MM.1S (cell line): ENCODE measurements at regions not wholly inside any gene's neighbourhood (a gene's known extent, or its start where the extent isn't known, plus 50 kb on each side); places are given as distances from the start of the nearest gene placed in this dataset.

ENCODE experiments used
- DNase-seq: peaks from one replicate; pipeline ENCODE4 v3.0.0-alpha.2; 2015
- H2AFZ ChIP-seq: fragments of 300-600 bp; sonication (generic); 2 replicates; pipeline ENCODE4 v1.6.0; 2016; ENCODE audit warnings: antibody characterized with exemption, low read length
- H3F3A ChIP-seq: fragments of 300-600 bp; sonication (generic); 2 replicates; pipeline ENCODE4 v1.6.1; 2016; ENCODE audit warnings: mild to moderate bottlenecking, antibody characterized with exemption, low read length, moderate library complexity, mixed read lengths; ENCODE audit not compliant: insufficient read depth
- H3K27ac ChIP-seq: fragments of 300-600 bp; sonication (generic); 2 replicates; pipeline ENCODE4 v1.5.1; 2016; ENCODE audit warnings: mild to moderate bottlenecking, low read length
- H3K27me3 ChIP-seq: fragments of 300-600 bp; sonication (generic); replicated peaks from 2 replicates; pipeline ENCODE4 v1.6.0; 2016; ENCODE audit warnings: low read length; ENCODE audit not compliant: insufficient read depth
- H3K36me3 ChIP-seq: fragments of 300-600 bp; sonication (generic); replicated peaks from 2 replicates; pipeline ENCODE4 v1.6.1; 2016; ENCODE audit warnings: mild to moderate bottlenecking, low read length, mixed read lengths; ENCODE audit not compliant: insufficient read depth
- H3K4me1 ChIP-seq: fragments of 300-600 bp; sonication (generic); 2 replicates; pipeline ENCODE4 v1.6.1; 2016; ENCODE audit warnings: low read length, mixed read lengths
- H3K4me2 ChIP-seq: fragments of 300-600 bp; sonication (generic); 2 replicates; pipeline ENCODE4 v1.6.0; 2016; ENCODE audit warnings: low read depth, low read length
- H3K4me3 ChIP-seq: fragments of 300-600 bp; sonication (generic); 2 replicates; pipeline ENCODE4 v1.5.1; 2016; ENCODE audit warnings: low read length, mixed read lengths
- H3K79me2 ChIP-seq: fragments of 300-600 bp; sonication (generic); 2 replicates; pipeline ENCODE4 v1.6.1; 2016; ENCODE audit warnings: mixed run types, low read length, mixed read lengths
- H3K9ac ChIP-seq: fragments of 300-600 bp; sonication (generic); 2 replicates; pipeline ENCODE4 v1.6.1; 2016; ENCODE audit warnings: low read length, mixed read lengths
- H3K9me2 ChIP-seq: fragments of 300-600 bp; sonication (generic); replicated peaks from 2 replicates; pipeline ENCODE4 v1.6.1; 2016; ENCODE audit warnings: mild to moderate bottlenecking, low read length, mixed read lengths; ENCODE audit not compliant: insufficient read depth
- H3K9me3 ChIP-seq: fragments of 300-600 bp; sonication (generic); replicated peaks from 2 replicates; pipeline ENCODE4 v1.6.1; 2016; ENCODE audit warnings: mild to moderate bottlenecking, low read length, mixed read lengths; ENCODE audit not compliant: insufficient read depth
- H4K20me1 ChIP-seq: fragments of 300-600 bp; sonication (generic); 2 replicates; pipeline ENCODE4 v1.6.1; 2016; ENCODE audit warnings: mild to moderate bottlenecking, low read length, moderate library complexity, mixed read lengths; ENCODE audit not compliant: insufficient read depth
- EZH2 ChIP-seq: fragments of 300-600 bp; sonication (generic); optimal IDR thresholded peaks from 2 replicates; pipeline ENCODE3; 2017; ENCODE audit warnings: low read depth, mild to moderate bottlenecking, antibody characterized with exemption, low read length, mixed read lengths
- EZH2phosphoT487 ChIP-seq: fragments of 300-600 bp; sonication (generic); IDR thresholded peaks from 2 replicates; pipeline ENCODE4 v1.6.1; 2018; ENCODE audit warnings: antibody characterized with exemption, low read length
- TF ChIP-seq, protein P1 (sequence below): fragments of 300-600 bp; sonication (generic); IDR thresholded peaks from 2 replicates; pipeline ENCODE4 v1.5.1; 2016; ENCODE audit warnings: antibody characterized with exemption, low read length, mixed read lengths

DNA sequence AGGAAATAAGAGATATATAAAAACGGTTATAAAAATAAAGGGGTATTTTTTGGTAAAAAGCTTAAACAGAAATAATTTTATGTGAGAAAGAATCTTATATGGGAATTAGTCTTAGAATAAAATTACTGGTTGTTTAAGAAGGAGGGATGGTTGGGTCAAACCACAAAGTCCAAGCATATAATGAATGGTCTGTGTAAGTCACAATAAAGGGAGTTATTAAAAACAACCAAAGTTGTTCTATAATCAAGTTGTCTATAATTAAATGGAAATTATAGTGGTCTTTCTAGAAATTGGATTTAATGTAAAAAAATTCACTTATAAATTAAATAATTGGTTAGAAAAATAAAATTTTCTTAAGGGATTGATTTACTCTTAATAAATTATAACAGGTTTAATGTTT lies 304.8 kb downstream of the POM121L12 start:
- no peaks in the 10 kb centered on the region for H4K20me1 ChIP-seq
- TF ChIP-seq EZH2phosphoT487, result no peak
- TF ChIP-seq, protein P1, sequence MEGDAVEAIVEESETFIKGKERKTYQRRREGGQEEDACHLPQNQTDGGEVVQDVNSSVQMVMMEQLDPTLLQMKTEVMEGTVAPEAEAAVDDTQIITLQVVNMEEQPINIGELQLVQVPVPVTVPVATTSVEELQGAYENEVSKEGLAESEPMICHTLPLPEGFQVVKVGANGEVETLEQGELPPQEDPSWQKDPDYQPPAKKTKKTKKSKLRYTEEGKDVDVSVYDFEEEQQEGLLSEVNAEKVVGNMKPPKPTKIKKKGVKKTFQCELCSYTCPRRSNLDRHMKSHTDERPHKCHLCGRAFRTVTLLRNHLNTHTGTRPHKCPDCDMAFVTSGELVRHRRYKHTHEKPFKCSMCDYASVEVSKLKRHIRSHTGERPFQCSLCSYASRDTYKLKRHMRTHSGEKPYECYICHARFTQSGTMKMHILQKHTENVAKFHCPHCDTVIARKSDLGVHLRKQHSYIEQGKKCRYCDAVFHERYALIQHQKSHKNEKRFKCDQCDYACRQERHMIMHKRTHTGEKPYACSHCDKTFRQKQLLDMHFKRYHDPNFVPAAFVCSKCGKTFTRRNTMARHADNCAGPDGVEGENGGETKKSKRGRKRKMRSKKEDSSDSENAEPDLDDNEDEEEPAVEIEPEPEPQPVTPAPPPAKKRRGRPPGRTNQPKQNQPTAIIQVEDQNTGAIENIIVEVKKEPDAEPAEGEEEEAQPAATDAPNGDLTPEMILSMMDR, result no peak
- no peak for TF ChIP-seq EZH2
- no peaks in the 10 kb centered on the region for H3K9me3 ChIP-seq
- no peaks in the 10 kb centered on the region for H3F3A ChIP-seq
- no peaks in the 10 kb centered on the region for H3K9me2 ChIP-seq
- H3K36me3 ChIP-seq, result no peaks in the 10 kb centered on the region
- no peak overlapping the region for H3K4me2 ChIP-seq
- no peak overlapping the region for H3K9ac ChIP-seq
- no peaks in the 10 kb centered on the region for H3K79me2 ChIP-seq
- H3K27me3 ChIP-seq, result no peaks in the 10 kb centered on the region
- H3K27ac ChIP-seq, result no peak overlapping the region
- H3K4me1 ChIP-seq, result no peaks in the 10 kb centered on the region
- H2AFZ ChIP-seq, result no peak overlapping the region
- H3K4me3 ChIP-seq, result no peak overlapping the region
- no peak for DNase-seq

DNA sequence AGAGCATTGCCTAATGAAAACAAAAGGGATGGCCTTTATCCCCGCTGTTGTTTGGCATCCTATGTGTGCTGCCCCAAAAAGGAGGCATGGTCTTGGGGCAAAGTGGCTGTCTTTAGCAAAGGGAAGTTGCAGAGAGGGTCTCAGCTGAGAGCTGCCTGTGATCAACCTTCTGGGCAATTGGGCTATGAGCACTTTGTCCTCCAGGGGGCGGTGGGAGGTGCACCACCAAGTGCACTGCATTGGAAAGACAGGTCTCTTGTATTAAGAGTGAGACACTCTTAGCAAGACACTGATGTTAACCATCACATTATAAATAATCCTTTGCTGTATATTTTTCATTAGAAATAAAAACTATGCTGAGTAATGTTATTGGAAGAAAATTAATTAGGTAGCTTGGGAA lies 314.8 kb downstream of the POM121L12 start:
- Histone ChIP-seq H3K4me3 (no peak overlapping the region), H3K4me2 (no peak overlapping the region)

DNA sequence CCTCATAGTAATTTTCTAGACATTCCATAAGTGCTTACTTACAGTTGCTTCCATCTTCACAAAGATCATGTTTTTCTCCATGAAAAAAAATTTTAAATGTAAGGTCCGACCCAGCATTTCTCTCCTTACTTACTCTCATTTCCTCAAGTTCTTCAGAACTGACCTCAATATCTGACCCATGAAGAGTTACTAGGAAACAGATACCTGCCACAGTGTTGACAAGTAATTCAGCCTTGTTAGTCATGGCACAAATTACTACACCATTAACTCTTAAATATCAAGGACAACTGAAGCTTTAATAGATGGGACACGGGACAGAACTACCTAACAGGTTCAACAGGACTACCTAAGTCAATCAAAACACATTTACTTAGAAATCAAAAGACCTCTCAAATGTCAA lies 316.2 kb downstream of the POM121L12 start:
- Histone ChIP-seq H3K9me2 (no peaks in the 10 kb centered on the region), H3K36me3 (no peaks in the 10 kb centered on the region), H3K79me2 (no peaks in the 10 kb centered on the region), H4K20me1 (no peaks in the 10 kb centered on the region), H3K4me2 (no peak overlapping the region), H3K27ac (no peak overlapping the region), H3K4me3 (no peak overlapping the region), H3K27me3 (no peaks in the 10 kb centered on the region), H3K4me1 (no peaks in the 10 kb centered on the region), H2AFZ (no peak overlapping the region), H3F3A (no peaks in the 10 kb centered on the region), H3K9ac (no peak overlapping the region), H3K9me3 (no peaks in the 10 kb centered on the region)
- DNase-seq, result no peak
- TF ChIP-seq, protein P1, result no peak
- no peak for TF ChIP-seq EZH2

More for the DNA sequence above, 314.8 kb downstream of the POM121L12 start:
- Histone ChIP-seq H4K20me1 (no peaks in the 10 kb centered on the region), H3K4me1 (no peaks in the 10 kb centered on the region), H3K36me3 (no peaks in the 10 kb centered on the region), H3F3A (no peaks in the 10 kb centered on the region), H3K9ac (no peak overlapping the region), H3K27ac (no peak overlapping the region), H3K27me3 (no peaks in the 10 kb centered on the region), H3K9me2 (no peaks in the 10 kb centered on the region), H3K9me3 (no peaks in the 10 kb centered on the region), H2AFZ (no peak overlapping the region), H3K79me2 (no peaks in the 10 kb centered on the region)
- peak; percentile 19 for DNase-seq
- TF ChIP-seq, protein P1, result peak; percentile 55
- TF ChIP-seq EZH2, result no peak
- no peak for TF ChIP-seq EZH2phosphoT487
